Embryonic facial prominence (tissue), 1 donor: ENCODE measurements at regions not wholly inside any gene's neighbourhood (a gene's known extent, or its start where the extent isn't known, plus 50 kb on each side); places are given as distances from the start of the nearest gene placed in this dataset.
"Not testable (repeated sequence)": the region's sequence is repeated elsewhere in the genome, so short reads cannot be mapped to it uniquely, and the experiment has no call there.

Experiments
- DNase-seq: peaks from one replicate; pipeline ENCODE4 v3.0.0-alpha.2; 2016; ENCODE audit errors: extremely low spot score

DNA sequence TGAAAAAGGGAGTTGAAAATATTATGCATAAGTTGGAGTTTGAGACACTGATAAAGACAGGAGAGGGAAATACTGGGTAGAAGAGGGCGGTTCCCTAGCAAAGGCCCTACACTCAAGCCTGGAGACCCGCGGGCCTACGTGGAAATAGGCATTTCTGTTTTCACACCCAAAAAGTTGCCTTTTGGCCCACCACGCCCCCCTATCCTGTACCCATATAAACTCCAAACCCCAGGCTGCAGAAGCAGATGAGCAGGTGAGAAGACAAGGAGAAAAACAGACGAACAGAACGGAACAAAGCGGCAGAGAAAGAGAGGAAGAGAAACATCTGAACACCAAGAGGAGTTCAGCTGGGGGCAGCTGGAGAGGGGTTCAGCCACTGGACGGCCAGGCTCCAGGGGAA is 177.9 kb downstream of the GALC start:
- no peak for DNase-seq

DNA sequence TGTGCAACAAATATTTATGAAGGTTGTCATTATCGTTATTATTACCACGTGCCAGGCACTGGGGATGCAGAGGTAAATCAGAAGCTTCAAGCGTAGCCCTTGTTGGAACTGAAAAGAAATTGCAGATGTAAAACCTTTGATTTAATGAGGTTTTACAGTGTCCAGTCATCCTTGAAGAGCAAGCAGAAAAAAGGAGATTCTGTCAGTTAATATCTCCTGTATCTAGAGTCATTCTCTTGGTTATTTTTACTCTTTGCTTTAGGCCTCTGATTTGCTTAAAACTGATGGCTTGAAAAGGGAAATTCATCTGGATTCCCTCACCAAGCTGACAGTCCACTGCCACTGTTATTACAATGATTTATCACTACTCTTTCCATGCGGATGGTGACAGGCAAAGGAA is 179.3 kb downstream of the GALC start:
- no peak for DNase-seq

DNA sequence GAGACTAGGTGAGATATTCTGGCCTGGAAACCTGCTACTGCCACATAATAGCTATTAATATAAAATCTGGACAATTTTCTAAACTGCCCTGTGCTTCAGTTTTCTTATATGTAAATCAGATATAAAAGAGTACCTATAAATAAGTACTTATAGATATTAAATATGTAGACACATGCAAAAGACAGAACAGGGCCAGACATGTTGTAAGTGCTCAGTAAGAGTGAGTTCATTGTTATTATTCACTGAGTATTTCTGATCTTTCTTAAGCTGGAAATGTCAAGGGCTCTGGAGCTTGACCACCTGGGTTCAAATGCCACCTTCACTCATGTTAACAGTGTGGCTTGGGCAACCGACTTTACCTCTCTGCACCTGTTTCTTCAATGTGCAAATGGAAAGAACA is 179.8 kb downstream of the GALC start:
- DNase-seq, result no peak

DNA sequence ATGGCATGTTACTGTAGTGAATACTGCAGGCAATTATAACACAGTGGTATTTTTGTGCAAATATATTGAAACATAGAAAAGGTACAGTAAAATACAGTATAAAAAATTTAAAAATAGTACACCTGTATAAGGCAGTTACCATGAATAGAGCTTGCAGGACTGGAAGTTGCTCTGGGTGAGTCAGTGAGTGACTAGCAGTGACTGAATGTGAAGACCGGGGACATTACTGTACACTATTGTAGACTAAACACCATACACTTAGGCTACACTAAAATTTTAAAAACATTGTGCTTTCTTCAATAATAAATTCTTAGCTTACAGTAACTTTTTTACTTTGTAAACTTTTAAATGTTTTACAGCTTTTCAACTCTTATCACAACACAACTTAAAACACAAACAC is 181.7 kb downstream of the GALC start:
- no peak for DNase-seq

DNA sequence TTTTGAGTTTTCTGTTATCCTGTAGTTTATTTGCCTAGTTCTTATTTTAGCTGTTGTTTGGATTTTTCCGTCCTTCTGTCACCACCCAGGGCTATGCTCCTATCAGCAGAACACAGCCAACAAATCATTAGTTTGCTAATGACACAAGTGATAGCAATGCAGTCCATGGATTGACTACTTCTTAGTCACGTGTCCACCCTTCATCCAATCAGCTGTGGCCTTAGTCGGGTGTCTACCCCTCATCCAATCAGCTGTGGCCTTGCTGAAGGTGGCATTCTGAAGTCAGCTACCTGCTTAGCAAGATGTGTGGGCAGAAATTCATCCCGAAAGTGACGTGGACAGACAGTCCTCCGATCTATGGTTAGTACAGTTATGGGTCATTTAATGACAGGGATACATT is 182.3 kb downstream of the GALC start:
- DNase-seq, result no peak

DNA sequence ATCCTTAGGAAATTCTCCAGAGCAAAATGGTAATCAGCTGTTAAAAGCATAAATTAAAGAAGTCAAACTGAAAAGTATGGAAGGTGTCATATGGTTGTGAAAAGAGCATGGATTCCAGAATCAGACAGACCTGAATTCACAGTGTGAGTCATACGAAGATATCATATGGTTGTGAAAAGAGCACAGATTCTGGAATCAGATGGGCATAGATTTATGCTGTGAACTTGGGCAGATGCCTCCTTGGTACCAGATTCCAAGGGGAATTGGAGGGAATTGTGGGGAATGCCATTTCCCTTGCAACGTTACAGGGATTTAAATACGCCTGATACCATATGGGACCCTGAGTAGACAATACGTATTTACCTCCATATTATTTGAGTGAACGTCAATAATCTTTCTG is 183.7 kb downstream of the GALC start:
- DNase-seq, result no peak

DNA sequence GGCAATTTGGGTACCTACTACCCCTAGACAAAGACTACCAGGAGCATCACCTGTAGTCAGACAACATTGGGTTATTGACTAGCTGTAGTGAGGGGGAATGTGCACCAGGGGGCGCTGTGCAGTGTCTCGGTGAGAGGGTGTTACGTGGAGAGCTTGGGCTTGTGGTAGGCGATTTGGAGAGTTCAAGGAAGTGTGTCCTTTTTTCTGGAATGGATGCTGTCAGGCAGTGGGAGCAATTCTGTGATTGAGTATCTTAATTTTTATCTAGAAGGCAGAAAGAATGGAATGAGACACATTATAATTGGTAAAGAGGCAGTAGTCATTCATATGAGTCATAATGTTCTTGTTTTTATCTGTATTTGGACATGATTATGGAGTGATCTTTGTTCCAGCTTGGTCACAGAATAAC is 187.7 kb downstream of the GALC start:
- no peak for DNase-seq

DNA sequence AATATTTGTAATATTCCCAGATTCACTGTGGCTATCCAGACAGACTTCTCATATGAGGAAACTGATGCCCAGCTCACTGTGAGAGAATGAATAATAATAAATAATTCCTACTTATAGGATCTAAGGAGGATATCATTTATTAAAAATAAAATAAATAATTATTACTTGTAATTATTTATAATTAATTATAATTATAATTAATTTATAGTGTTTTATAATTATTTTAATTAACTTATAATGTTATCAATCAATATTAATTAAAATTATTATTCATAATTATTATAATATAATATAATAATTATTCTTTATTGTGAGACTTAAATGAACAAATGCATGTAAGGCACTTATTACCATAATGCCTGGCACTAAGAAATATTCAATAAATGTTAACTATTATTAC is 192.8 kb downstream of the GALC start:
- no peak for DNase-seq

DNA sequence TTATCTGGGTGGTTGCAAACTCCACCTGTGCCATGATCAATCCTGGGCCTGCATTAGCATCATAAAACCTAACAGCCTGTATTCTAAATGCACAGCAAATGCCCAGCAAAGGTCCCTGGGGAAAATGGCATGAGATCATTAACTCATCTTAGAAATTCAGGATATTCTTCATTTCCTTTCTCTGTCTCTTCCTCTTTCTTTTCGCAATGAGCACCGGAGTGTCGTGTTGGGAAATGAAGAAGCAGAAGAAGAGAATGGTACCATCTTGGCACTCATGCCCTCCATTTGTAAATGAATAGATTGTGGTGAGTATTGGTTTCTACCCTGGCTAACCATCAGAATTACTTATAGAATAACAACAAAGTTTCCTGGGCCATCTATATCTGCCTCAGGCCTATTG is 193.6 kb downstream of the GALC start:
- DNase-seq, result no peak

DNA sequence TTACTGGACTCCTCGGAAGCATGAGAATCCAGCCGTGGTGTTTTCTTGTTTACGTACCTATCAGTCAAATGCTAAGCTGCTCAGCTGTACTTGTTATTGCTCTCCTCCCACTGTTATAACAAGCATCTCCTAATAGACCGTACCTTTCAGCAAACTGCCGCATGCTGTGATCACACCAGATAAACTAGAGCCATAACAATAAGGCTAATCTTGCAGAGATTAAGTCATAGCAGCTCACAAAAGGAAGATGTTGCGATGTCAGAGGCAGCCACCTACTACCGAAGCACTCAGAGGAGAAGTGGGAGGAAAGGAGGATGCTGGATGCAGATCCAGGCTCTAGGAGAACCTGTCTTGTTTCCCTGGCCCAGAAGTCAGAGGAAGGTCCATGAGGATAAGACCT is 196.0 kb downstream of the GALC start:
- no peak for DNase-seq

DNA sequence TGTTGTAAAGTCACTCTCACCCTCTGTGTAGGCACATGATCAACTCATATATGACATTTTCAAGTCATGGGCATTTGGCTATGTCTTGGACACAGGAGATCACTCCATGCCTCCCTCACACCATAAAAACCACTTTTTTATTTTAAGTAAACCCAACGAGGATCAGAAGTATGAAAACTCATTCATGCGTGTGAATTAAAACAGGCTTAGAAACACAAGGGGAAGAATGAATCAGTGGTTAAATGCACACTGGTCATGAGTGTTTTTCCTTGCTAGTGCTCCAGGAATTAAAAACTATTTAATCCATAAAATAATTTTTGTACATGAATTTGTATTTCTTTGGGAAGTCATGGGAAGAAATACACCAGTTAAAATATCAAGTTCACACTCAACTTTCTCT is 198.4 kb downstream of the GALC start:
- DNase-seq, result no peak

DNA sequence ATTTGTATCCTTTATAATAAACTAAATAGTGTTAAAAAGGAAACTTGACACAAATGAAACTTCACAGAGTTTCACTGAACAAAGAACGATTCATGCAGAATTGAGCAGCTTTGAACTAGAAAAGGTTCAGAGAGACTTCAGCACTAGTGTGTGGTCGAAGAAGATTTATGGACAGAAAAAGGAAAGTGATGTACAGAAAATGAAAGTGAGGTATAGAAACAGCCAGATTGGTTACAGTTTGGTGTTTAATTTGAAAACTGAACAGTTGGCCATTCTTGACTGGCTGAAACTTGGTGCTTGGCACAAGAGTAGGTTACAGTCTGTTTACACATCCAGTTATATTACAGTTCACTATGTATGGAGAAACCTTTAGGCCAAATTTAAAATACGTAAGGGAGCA is 207.1 kb downstream of the GALC start:
- DNase-seq, result no peak

DNA sequence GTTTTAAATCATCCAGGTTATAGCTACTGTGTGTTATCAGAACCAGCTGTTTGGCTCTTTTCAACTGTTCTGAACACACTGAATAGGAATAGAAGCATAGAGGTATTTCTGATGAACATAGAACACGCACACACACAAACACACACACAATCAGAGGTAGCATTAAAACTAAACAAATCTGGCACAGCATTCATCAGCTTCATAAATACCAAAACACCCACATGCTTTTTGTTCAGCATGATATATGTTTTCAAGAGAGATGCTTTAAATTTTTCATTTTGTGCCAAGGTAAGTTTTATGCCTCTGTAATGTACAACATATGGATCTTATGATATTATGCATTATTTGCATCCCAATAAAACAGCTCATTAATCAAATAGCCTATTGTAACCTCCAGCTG is 208.6 kb downstream of the GALC start:
- no peak for DNase-seq

DNA sequence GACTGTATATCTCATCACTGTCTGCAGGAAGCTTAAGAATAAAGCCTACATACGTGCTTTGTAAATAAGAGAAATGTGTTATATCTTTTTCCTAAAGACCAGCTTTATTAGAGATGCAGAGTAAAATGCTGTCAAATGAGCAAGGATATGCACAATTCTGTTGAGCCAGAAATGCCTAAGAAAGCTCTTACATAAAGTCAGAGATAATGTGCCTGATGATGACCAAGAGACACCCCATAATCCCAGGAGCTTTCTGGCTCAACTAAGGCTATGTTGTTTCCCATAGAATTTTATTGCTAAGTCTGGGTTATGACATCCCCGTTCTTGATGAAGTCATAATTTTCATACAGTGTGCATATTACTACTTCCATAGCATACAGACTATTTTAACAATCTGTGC is 209.9 kb downstream of the GALC start:
- no peak for DNase-seq

DNA sequence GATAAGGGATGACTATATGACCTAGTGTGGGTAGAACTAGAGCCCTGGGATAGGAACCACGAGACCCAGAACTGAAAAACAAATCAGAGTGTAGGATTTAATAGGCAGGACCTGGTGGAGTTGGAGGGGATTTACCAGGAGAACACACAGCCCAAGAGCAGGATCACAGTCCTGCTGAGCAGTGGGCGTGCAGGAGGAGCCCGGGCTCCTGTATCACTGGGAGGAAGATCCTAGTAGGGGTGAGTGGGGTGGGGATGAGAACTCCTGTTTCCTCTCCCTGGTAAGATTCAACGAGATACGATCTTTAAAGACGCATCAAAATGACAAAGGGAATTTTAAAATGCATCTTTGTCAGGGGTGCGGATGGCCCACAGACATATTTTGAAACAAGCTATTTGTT is 220.1 kb downstream of the GALC start:
- DNase-seq, result no peak

DNA sequence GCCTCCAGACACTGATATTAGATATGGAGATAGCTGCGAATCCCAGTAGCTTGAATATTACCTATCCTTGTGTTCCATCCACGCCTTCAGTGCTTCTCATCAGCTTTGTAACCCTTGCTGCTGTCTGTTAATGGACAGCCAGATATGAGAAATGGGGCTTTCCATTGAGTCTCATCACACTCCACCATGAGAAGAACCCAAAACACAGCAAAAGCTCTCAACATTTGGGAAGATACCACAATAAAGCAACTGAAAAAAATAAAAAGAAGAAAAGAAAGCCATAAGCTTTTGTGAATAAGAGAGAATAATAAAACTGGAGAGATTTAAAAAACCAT is 225.4 kb downstream of the GALC start:
- no peak for DNase-seq

DNA sequence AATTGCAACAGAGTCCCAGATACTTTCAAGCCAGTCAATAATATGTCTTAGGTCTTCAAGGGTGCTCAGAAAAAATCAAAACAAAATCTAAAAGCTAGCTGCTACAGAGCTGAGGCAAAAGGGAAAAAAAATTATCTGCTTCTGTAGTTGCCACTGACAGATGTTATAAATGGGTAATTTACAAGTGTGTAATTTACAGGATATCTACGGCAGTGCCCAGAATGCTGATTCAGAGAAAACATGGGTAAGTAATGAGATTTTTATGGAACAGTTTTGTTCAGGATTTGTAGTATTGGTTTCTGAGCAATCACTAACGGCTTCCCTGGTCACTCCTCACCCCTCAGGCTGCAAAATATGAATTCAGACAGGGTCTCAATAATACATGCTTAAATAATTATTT is 234.1 kb downstream of the GALC start:
- no peak for DNase-seq

DNA sequence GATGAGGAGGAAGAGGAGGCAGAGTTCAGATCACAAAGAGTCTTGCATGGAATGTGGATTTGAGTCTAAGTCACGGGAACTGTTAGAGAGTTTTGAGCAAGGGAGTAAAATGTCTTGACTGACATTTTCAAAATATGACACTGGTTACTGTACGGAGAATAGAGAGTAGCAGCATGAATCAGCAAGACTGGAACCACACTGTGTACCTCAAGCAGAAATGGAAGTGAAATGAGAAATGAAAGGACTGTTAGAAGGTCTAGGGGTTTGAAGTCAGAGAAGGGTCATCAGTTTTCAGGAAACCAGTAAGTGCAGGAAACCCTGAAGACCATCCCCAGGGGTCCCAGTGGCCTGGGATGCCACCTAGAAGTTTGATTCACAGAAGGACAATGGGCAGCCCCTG is 236.3 kb downstream of the GALC start:
- DNase-seq, result no peak

DNA sequence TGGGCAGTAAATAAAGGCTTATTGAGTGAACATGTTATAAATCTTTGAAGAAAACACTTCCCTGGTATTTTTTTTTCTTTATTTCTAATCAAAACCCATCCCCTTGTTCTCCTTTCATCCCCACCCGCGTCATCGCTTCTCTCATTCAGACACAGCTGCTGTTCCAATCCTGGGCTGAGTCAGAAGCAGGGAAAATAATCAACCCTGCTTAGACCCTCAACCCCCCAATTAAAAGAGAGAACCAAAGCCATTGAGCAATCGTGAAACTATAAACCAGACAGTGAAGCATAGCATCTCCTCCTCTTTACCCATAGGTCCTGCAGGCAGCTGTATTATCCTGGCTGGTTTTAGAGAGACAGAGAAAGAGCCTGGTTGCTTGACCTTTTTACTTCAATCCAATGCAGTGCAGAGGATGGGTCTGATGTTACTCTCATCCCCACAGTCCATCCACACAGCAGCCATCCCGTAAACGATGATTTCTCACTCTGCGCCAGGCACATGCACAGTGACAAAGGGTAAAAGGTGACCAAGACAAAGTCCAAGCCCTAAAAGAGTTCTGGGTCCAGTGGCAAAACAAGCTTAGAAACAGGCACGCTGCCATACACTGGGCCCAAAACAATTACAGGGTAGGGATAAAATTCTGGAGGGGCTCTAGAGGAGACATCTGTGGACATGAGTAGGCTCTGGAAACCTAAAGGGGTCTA is 238.3 kb downstream of the GALC start:
- DNase-seq, result no peak

DNA sequence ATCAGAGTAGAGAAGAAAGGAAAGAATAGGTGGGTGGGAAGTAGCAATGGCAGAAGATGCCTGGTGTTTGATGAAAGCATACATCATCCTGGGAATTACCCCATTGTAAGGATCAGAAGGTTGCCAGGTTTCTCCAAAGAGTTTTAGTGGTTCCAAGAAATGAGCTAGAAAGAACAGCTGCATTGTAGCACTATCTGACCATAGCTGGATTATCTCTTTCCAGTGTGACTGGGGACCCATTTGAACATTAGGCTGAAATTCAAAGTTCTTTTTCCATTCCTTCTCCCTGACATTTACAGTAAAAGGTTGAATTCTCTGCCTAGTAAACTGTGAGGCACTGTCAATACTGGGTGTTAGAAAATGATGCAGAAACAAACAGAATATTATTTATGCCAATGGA is 244.4 kb downstream of the GALC start:
- DNase-seq, result no peak

DNA sequence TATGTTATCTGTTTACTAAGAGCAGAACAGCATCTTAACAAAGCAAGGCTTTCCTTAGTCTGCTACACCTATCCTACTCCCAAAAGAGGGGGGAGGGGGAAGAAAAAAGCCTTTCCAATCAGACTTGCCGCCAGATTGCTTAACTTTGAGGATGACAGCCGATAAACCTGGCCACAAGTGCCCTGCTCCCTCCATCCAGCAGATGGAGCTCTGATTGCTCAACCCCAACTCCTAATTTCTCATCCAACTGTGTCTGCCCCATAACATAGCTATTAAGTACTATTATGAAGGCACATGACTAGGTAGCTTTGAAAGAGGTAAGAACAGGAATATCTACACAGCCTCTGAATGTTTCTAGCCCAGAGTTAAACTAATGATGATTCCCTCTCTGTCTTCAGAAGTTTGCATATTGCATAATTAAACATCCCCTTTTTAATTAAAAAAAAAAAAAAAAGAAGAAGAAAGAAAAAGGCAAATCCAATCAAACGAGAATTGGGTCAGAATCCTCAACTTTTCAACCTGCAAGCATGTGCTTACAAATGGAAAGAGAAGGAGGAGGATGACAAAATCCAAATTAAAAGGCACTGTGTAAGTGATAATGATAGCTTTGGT is 247.4 kb downstream of the GALC start:
- no peak for DNase-seq

DNA sequence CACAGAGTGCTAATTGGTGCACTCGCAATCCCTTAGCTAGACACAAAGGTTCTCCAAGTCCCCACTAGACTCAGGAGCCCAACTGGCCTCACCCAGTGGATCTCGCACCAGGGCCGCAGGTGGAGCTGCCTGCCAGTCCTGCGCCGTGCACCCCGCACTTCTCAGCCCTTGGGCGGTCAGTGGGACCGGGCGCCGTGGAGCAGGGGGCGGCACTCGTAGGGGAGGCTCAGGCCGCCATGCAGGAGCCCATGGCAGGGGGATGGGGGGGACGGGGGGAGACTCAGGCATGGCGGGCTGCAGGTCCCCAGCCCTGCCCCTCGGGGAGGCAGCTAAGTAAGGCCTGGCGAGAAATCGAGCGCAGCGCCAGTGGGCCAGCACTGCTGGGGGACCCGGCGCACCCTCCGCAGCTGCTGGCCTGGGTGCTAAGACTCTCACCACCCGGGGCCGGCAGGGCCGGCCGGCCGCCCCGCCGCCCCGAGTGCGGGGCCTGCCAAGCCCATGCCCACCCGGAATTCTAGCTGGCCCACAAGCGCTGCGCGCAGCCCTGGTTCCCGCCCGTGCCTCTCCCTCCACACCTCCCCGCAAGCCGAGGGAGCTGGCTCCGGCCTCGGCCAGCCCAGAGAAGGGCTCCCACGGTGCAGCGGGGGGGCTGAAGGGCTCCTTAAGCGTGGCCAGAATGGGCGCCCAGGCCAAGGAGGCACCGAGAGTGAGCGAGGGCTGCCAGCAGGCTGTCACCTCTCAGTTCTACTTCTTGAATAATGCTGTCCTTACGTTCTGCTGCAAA is 258.2 kb downstream of the GALC start:
- not testable (repeated sequence) for DNase-seq

DNA sequence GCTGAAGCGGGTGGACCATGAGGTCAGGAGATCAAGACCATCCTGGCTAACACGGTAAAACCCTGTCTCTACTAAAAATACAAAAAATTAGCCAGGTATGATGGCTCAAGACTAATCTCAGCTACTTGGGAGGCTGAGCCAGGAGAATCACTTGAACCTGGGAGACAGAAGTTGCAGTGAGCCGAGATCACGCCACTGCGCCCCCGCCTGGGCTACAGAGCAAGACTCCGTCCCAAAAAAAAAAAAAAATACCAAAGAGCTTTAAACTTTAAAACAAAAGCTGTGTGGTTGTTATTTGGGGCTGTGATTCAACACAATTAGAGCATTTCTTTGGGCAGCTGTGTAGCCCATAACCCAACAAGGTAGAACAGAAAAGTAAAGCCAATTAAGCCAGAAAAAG is 259.9 kb downstream of the GALC start:
- DNase-seq, result not testable (repeated sequence)
